Hypothalamus (tissue), 51 donors: ENCODE measurements at regions not wholly inside any gene's neighbourhood (a gene's known extent, or its start where the extent isn't known, plus 50 kb on each side); places are given as distances from the start of the nearest gene placed in this dataset.
A peak's percentile ranks its signal among the peaks of the same experiment; 100 is the strongest.
"Not testable (repeated sequence)": the region's sequence is repeated elsewhere in the genome, so short reads cannot be mapped to it uniquely, and the experiment has no call there.

Experiments used
- DNase-seq, 51 donors: peaks; one replicate each; lab custom pipeline; 2025; lab: John Stamatoyannopoulos, UW

DNA sequence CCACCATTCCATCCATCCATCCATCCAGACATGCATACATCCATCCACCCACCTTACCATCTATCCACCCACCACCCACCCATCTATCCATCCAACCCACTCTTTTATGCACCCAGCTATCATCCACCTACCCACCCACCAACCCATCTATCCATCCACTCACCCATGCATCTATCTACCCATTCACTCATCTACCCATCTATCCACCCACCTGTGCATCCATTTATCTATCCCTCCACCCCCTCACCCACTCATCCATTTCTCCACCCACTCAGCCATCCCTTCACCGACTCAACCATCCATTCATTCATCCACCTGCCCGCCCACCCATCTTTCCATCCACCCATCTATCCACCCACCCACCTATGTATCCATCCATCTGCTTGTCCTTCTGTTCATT, 186.4 kb upstream of the OSBPL11 start:
- DNase-seq: not testable (repeated sequence)

DNA sequence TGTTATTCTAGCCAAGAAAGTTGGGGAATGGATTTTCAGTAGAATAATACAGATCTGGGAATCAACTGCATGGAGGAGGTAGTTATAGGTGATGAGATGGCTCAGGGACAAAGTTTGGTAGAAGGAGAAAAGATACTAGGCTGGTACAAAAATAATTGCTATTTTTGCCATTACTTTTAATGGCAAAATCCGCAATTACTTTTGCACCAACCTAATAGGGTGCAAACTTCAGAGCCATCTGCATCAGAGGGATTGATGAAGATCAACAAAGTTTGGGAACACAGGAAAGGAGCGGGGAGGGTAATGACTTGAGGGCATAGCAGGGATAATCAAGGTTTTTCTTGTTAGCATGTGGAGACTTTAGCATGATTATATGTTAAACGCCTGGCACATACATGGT, 178.7 kb upstream of the ROPN1B start:
- not testable (repeated sequence) for DNase-seq

DNA sequence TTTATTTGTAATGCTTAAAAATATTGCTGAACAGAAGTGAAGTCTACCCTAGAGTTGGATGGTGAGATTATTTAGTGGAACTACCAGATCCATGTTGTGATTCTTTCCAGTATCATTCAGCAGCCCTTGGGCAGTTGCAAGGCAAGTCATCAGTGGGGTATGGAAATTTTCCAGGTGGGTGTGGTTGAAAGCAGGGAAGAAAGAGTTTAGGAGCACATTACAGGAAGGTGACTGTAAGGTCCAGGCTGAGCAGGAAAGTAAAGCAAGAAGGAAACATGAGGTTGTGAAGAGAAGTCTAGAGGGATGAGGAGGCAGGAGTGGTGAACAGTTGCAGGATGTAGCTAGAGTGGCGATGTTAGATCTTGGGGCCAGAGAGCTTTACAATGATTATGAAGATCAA, 178.0 kb upstream of the ROPN1B start:
- DNase-seq: not testable (repeated sequence)

DNA sequence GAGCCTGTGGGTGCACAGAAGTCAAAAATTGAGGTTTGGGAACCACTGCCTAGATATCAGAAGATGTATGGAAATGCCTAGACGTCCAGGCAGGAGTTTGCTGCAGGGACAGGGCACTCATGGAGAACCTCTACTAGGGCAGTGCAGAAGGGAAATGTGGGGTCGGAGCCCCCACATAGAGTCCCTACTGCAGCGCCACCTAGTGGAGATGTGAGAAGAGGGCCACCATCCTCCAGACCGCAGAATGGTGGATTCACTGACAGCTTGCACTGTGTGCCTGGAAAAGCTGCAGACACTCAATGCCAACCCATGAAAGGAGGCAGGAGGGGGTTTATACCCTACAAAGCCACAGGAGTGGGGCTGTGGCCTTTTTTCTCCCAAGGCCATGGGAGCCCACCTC, 159.0 kb upstream of the ROPN1B start:
- DNase-seq: not testable (repeated sequence)

DNA sequence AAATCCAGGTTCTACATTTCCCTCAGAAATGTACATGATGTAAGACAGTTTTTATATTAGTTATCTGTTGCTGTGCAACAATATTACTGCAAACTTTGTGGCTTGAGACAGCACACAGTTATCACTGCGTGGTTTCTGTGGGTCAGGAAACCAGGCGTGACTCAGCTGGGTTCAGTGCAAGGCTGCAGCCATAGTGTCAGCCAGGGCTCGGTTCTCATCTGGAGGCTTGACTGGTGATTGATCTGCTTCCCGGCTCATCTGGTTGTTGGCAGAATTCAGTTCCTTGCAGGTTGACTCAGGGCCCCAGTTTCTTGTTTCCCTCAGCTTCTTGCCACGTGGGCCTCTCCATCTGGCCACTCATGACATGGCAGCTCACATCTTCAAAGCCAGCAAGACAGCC, 146.8 kb upstream of the ROPN1B start:
- not testable (repeated sequence) for DNase-seq

DNA sequence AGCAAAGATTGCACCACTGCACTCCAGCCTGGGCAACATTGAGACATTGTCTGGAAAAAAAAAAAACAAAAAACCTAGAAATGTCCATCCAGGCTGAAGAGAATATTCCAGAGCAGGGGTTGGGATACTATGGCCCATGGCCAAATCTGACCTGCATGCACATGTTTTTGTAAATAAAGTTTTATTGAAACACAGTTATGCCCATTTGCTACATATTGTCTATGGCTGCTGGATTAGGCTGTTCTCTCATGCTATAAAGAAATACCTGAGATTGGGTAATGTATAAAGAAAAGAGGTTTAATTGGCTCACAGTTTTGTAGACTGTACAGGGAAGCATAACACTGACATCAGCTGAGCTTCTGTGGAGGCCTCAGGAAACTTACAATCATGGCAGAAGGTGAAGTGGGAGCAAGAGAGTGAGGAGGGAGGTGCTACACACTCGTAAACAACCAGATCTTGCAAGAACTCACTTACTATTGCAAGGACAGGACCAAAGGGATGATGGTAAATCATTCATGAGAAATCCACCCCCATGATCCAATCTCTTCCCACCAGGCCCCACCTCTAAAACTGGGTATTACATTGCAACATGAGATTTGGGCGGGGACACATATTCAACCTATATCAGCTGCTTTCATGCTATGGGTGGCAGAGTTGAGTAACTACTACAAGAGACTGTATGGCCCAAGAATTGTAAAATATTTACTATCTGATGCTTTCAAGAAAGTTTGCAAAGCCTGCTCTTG, 137.8 kb upstream of the ROPN1B start:
- DNase-seq: not testable (repeated sequence)

DNA sequence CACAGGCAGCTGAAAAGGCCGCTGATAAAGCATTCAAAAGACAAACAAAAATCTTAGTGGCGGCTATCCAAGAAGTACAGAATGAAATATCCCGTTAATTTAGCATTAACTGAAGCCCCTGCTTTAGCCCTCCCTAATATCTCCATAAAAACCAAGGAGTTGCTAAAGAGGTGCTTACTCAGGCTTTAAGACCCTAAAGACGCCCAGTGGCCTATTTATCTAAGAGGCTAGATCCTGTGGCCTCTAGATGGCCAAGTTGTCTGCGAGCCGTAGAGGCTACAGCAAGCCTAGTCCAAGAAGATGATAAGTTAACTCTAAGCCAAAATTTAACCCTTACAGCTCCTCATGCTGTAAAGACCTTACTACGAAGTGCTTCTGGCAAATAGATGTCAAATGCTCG, 133.4 kb upstream of the ROPN1B start:
- not testable (repeated sequence) for DNase-seq

DNA sequence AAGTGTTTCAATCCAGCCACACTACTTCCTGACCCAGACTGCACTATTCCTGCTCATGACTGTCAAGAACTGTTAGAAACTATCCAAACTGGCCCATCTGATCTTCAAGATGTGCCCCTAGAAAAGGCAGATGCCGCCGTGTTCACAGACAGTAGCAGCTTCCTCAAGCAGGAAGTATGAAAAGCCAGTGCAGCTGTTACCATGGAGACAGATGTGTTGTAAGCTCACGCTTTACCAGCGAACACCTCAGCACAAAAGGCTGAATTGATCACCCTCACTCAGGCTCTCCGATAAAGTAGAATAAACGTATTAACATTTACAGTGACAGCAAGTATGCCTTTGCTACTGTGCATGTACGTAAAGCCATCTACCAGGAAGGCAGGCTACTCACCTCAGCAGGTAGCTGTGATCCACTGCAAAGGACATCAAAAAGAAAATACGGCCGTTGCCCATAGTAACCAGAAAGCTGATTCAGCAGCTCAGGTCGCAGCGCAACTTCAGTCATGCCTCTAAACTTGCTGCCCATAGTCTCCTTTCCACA, 132.9 kb upstream of the ROPN1B start:
- peak in 4 of 51 donors; percentile 2 to 19 (median 18) for DNase-seq

DNA sequence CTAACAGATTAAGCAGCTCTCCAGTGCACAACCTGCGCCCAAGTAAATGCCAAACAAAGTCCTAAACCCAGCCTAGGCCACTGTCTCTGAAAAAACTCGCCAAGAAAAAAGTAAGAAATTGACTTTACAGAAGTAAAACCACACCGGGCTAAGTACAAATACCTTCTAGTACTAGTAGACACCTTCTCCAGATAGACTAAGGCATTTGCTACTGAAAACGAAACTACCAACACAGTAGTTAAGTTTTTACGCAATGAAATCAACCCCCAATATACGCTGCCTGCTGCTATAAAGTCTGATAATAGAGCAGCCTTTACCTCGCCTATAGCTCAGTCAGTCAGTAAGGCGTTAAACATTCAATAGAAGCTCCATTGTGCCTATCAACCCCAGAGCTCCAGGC, 132.2 kb upstream of the ROPN1B start:
- not testable (repeated sequence) for DNase-seq

DNA sequence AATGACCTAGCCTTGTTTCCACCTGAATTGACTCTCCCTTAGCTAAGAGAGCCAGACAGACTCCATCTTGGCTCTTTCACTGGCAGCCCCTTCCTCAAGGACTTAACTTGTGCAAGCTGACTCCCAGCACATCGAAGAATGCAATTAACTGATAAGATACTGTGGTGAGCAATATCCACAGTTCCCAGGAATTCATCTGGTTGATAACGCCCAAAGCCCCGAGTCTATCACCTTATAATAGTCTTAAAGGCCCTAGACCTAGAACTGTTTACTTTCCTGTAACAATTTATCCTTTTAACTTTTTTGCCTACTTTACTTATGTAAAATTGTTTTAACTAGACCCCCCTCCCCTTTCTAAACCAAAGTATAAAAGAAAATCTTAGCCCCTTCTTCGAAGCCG, 130.1 kb upstream of the ROPN1B start:
- not testable (repeated sequence) for DNase-seq

DNA sequence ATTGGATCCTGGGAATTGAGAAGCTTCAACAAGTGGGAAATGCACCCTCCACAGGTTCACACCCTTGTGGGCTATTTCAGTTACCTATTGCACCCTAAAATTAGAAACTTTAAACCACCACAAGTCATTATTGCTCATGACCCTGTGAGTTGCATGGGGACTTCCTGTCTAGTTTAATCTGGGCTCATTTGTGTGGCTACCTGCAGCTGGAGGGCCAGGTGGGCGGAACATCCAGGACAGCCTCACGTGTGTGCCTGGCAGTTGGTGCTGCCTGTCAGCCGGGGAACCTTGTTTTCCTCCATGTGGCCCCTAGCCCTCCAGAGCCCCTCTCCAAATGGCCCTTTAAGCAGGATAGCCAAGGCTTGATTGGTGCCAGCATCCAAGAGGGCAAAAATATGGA, 128.5 kb upstream of the ROPN1B start:
- DNase-seq: not testable (repeated sequence)

DNA sequence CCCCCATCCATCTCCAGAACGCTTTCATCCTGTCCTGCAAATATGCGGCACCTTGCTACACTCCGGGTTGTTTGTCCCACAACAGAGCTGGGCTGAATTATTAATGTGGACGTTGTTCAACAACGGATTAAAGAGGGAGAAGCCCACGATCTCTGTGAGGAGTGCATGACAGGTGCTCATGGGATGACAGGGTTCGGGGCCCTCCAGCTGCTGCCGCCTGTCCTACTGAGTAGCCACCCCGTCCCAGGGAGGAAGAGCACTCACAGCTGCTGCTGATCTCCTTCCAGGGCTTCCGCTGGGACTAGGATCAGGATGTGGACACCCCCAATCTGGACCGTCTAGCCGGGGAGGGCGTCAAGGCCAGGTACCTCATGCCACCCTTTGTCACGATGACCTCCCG, 121.0 kb upstream of the ROPN1B start:
- not testable (repeated sequence) for DNase-seq

DNA sequence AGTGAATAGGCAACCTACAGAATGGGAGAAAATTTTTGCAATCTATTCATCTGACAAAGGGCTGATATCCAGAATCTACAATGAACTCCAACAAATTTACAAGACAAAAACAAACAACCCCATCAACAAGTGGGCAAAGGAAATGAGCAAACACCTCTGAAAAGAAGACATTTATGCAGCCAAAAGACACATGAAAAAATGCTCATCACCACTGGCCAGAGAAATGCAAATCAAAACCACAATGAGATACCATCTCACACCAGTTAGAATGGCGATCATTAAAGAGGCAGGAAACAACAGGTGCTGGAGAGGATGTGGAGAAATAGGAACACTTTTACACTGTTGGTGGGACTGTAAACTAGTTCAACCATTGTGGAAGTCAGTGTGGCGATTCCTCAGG, 114.0 kb upstream of the ROPN1B start:
- DNase-seq: not testable (repeated sequence)

DNA sequence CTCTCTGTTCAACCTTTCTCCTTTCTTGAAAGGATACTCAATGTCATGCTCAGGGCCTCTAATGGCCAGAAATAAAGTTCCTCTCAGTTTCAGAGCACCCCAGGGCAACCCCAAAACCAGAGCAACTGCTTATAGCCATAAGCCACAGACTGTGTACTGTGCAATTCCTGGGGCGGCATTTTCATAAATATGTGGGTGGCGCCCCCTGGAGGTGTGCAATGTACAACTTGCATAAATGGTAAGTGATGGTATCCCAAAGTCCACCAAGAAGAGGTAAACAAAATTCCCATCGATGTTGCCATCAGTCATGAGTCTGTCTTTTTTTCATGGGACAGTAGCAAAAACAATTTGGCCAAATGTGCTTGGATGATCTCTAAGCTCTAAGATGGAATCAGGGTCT, 108.4 kb upstream of the ROPN1B start:
- not testable (repeated sequence) for DNase-seq

DNA sequence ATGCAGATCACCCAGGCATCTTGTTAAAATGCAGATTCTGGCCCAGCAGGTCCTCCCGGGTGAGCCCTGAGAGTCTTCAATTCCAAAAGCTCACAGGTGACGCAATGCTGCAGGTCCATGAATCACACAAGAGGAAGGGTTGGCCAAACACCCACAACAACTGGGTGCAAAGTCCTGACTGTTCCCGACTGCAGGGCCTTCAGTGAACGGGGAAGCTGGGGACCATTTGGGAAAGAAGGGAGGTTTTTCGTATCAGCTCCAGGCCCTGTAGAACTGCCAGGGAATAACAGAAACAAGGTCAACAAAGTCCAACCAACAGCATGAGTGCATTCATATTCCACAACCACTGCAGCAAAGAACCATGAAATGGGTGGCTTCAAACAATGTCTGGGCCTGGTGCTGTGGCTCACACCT, 106.1 kb upstream of the ROPN1B start:
- DNase-seq: not testable (repeated sequence)

DNA sequence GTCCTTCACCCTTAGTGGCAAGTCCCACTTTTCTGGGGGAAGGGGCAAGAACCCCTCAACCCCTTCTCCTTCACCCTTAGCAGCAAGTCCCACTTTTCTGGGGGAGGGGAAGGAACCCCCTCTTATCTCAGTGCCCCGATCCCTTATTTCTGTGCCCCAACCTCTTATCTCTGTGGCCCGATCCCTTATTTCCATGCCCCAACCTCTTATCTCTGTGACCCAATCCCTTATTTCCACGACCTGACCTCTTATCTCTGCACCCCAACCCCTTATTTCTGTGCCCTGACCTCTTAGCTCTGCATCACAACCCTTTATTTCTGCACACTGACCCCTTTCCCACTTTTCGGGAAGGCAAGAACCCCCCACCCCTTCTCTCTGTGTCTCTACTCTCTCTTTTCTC, 104.4 kb upstream of the ROPN1B start:
- DNase-seq: not testable (repeated sequence)

DNA sequence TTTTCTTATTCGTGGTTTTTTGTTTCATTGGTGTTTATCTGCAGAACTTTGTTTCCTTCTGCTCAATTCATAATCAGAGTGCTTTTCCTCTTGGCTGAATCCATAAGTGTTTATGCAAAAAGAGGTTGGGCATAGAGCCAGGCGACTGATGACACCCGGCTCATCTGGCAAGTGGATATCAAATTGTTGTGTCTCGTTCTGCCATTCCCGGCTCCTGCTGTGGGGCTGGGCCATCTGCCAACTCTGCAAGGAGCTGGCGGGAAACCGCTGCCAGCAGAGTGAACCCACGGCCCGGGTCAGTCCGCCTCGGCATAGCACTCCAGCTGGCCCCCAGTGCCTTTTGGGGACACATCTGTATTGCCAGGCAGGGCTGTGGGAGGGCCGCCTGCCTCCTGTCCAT, 83.0 kb upstream of the ROPN1B start:
- peak in 42 of 51 donors; percentile 1 to 78 (median 42) for DNase-seq

DNA sequence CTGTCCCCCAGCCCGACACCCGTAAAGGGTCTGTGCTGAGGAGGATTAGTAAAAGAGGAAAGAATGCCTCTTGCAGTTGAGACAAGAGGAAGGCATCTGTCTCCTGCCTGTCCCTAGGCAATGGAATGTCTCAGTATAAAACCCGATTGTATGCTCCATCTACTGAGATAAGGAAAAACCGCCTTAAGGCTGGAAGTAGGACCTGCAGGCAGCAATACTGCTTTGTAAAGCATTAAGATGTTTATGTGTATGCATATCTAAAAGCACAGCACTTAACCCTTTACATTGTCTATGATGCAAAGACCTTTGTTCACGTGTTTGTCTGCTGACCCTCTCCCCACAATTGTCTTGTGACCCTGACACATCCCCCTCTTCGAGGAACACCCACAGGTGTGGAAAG, 69.8 kb upstream of the ROPN1B start:
- not testable (repeated sequence) for DNase-seq

DNA sequence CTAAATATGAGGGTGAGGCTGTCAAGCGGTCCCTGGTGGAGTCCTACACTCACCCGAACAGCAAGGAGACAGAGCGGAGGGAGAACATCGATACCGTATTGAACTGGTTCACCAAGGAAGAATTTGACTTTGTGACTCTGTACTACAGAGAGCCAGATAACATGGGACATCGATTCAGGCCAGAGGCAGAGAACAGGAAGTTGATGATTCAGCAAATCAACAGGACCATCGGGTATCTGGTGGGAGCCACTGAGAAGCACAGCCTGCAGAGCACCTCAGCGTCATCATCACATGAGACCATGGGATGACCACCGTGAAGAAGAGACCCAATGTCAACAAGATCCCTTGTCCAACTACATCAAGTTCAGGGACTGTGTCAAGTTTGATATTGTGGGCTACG, 67.5 kb upstream of the ROPN1B start:
- not testable (repeated sequence) for DNase-seq

DNA sequence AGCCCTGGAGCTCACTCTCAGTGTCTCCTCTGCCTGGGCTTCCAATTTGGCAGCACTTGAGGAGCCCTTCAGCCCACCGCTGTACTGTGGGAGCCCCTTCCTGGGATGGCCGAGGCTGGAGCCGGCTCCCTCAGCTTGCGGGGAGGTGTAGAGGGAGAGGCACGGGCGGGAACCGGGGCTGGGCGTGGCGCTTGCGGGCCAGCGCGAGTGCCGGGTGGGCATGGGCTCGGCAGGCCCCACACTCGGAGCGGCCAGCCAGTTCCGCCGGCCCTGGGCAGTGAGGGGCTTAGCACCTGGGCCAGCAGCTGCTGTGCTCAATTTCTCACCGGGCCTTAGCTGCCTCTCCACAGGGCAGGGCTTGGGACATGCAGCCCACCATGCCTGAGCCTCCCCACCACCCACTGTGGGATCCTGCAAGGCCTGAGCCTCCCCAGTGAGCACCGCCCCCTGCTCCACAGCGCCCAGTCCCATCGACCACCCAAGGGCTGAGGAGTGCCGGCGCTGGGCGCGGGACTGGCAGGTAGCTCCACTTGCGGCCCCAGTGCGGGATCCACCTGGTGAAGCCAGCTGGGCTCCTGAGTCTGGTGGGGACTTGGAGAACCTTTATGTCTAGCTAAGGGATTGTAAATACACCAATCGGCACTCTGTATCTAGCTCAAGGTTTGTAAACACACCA, 65.1 kb upstream of the ROPN1B start:
- not testable (repeated sequence) for DNase-seq

DNA sequence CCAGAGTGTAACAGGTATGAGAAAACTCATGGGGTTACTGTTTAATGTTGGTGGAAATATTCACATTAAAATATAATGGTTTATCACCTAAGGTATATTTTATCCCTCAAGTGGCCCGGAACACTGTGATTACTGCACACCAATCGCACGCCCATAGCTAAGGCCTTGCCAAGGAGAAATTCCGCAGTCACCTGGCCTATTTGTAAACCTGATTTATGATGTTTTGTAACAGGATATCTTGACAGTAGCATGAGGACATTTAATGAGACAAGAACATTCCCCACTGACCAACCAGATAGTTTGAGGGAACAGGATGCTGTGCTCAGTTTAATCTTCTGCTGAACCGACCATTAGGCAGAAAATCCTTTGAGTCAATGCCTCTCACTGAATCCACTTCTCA, 61.7 kb upstream of the ROPN1B start:
- DNase-seq: not testable (repeated sequence)

DNA sequence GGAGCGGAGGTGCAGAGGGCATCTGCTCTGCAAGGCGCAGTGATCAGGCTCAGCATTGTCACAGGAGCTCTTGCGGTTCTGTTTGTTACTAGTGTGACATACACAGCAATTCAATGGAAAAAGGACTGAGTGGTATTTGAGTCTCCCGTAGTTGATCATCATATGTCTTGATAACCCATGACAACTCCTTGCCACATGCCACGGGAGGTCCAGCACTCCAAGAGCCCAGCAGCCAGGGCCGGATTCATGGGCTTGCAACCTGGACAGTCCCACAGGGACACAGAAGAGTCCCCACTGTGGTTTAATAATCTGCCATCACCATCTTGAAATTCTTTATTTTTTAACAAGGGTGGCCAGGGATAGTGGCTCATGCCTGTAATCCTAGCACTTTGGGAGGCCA, 58.1 kb upstream of the ROPN1B start:
- not testable (repeated sequence) for DNase-seq
